EH (cell line): ENCODE measurements at regions not wholly inside any gene's neighbourhood (a gene's known extent, or its start where the extent isn't known, plus 50 kb on each side); places are given as distances from the start of the nearest gene placed in this dataset.
"Not testable (repeated sequence)": the region's sequence is repeated elsewhere in the genome, so short reads cannot be mapped to it uniquely, and the experiment has no call there.

ENCODE experiments used
- DNase-seq: peaks from one replicate; pipeline ENCODE4 v3.0.0-alpha.2; 2015; ENCODE audit warnings: low read depth

DNA sequence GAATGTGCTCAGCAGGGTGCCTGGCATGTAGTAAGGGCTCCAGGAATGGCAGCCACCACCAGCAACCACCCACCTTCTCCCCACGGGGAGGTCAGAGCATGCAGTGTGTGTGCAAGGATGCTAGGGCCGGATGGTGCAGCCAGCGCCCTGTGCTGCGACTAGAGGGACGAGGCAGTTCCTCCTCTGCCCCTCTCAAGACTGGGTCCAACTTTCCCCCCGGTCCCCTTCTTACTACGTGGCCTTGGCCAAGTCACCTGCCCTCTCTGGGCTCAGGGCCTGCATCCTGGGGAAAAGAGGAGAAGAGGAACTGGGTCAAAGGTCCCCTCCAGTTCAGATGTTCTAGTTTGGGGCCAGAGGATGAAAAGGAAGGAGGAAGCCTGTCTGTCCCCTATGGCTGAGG lies 71.6 kb upstream of the TARDBP start:
- no peak for DNase-seq

- DNase-seq = peak; percentile 45
Observed at GRCh38 chr1:10941891-10942541, 70.4 kb upstream of the TARDBP start.

DNA sequence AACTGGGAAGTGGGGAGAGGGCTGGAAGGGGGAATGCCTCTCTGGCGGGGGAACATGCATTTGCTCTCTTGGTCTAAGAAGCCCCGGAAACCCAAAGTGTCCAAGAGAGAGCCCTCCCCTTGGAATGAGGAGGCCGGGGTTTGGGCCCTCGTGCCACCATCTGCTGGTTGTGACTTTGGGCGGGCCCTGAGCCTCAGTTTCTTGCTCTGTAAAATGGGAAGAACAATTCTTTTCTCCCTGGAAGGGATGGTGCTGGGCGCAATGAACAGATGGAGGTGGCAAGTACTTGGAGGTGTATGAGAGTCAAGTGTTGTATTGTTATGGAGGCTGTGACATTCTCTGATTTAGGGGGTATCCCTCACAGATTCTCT lies 69.9 kb upstream of the TARDBP start:
- DNase-seq = no peak

DNA sequence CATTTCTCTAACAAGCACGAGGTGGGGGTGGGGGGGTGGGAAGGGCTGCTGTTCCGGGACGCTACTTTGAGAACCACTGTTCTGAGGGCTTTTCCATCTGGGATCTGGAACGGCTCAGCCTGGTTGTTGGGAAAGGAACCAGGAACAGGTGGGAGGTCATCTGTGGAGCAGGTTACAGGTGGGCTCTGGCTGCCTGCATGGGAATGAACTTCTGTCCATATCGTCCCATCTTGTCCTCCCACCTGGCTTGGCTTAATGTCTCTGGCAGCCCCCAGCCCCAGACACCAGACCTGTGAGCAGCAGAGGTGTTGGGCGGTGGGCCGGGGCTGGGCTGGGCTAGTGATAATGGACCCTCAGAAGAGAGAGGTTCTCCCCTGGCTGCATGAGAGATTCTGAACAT lies 69.4 kb upstream of the TARDBP start:
- DNase-seq = no peak

DNA sequence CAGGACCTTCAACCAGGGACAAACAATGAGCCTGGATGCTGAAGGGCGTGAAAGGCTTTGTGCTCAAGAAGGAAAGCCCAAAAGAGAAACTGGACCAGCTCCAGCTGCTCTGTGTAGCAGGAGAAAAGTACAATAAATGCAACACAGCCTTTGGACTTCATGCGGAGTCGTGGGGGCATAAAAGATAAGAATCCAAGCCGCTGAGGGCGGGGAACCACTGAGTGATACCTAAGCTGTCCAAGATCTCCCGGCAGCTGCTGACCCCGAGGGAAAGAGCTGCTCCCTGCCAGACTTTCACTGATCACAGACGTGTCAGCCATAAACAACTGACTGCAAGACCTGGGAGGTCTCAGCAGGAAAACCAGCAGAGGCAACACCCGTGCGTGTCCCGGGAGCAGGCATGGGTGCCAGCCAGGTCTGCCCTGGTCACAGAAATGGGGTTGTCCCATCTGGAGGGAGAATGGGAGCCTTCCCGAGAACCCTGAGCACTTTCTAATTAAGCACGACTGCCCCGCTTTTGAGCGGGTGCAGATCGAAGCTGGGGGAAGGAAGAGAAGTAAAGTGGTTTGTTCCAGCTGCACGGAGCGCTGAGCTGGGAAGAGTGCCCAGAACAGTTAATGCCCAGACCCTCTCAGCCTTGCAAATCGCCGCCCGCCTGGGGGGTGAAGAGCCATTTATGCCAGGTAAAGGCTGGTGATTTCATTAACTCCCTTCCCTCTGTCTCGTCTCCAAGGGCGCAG lies 68.3 kb upstream of the TARDBP start:
- peak; percentile 47 for DNase-seq

- DNase-seq = no peak
Observed at GRCh38 chr1:10945991-10946509, 66.4 kb upstream of the TARDBP start.

GRCh38 chr1:10947181-10947580 lies 65.3 kb upstream of the TARDBP start:
- DNase-seq = no peak

- DNase-seq = no peak
Observed at GRCh38 chr1:10947691-10948462, 64.6 kb upstream of the TARDBP start.

DNA sequence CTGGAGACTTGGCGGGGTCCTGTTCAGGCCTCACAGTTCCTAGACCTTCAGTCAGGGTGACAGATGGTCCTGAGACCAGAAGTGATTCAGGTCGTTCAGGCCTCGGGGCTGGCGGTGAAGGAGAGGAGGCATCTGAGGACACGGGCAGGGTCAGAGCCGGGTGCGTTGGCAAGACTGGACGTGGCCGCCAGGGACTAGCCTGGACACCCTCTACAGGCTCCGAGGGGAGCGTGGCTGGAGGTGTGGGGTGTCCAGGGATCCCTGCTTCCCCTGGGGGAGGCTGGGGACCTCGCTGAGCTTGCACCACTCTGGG lies 64.0 kb upstream of the TARDBP start:
- no peak for DNase-seq

GRCh38 chr1:10950316-10951172 lies 61.9 kb upstream of the TARDBP start:
- no peak for DNase-seq

- DNase-seq = not testable (repeated sequence)
Observed at GRCh38 chr1:10951298-10951697, 61.2 kb upstream of the TARDBP start.

GRCh38 chr1:10951961-10952360 lies 60.5 kb upstream of the TARDBP start:
- DNase-seq = no peak

- DNase-seq = no peak
Observed at GRCh38 chr1:10953505-10954193, 58.8 kb upstream of the TARDBP start.

DNA sequence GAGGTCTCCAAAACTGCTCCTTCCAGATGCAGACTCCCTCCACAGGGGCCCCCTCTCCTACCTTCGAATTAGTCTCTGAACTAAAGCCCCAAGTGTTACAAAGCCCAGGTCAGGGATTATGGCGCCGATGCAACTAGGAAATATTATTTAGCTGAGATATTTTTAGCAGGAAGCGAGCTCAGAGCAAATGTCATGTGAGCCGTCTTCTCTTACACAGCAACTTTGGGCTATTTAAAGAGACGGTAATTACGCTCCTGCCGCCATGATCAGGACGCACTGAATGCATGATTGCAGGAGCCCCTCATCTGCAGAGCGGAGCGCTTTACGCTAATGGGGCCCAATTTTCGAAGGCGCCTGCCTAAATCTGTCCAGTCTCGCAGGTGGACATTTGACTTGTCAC lies 55.3 kb upstream of the TARDBP start:
- no peak for DNase-seq

DNA sequence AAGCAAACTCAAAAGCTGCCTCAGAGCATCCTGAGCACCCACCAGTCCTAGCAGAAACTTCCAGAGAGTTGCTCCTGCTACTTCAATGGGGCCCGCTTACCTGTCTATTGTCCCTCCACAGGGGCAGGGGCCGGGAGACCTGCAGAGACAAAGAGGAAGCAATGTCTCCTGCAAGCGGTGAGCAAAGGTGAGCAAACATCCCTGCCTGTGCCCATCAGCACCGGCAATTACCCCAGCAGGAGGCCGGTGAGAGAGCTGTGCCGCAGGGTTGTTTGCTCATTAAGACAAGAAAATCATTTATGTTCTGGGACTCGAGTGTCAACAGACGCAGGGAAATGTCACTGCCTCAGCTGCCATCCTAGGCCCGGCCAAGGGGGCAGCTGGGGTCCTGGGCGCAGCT lies 53.8 kb upstream of the TARDBP start:
- no peak for DNase-seq

DNA sequence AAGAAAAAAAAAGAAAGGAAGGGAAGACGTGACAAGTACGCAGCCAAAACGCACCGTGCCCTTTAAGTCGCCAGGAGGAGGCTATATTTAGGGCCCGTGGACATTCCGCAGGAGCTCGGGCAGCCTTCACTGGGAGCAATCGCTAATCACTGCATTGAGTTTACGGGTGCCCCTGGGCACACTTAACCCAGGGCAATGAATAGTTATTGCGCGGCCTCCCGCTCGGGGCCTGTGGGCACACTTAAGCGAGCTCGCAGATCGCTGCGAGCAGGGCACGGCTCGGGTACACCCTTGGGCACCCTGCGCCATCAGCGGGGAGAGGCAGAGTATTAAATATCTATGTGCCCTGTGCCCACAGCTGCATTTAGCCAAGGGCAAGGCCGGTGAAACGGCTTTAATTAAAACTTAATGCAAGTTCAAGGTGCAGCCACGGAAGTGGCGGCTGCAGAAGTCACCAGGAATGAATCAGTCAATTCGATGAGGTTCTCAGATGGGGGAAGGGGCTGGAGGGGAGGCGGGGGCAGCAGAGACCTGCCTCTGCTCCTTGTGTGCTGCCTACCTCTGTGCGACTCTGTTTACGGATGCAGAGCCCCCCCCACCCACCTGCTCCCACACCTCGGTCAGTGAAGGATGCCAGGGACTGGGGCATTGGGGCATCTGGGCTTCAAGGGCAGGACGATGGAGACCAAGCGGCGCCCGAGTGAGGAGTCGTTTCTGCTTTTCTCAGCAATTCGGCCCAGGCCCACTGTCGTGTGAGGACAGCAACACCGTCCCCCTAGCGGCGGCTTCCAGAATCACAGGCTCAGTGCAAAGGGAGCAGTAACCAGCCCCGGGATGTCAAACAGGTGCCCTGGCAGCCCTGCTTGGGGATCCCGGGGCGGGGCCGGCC lies 51.8 kb upstream of the TARDBP start:
- DNase-seq = peak; percentile 70

DNA sequence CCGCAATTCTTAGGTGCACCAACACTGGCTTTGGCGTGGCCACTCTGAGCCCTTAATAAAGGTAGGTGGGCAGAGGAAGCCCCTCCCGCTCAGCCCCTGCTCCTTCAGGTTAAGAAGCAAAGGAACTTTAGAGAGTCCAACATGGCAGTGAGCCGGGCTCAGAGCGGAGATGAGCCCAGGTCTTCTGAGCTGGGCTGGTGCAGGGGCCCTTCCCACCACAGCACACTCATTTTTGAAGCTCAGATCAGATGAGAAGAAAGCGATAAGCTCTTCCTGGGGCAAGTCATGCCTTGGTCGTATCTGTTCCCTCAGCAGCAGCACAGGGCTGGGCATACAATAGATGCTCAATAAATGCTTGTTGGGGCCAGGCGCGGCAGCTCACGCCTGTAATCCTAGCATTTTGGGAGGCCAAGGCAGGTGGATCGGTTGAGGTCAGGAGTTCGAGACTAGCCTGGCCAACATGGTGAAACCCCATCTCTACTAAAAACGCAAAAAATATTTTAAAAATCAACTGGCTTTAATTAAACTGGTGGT lies 51.1 kb upstream of the TARDBP start:
- DNase-seq = no peak

- DNase-seq = no peak
Observed at GRCh38 chr1:10962483-10962882, 50.0 kb upstream of the TARDBP start.
